HUES64 (cell line): ENCODE measurements at regions not wholly inside any gene's neighbourhood (a gene's known extent, or its start where the extent isn't known, plus 50 kb on each side); places are given as distances from the start of the nearest gene placed in this dataset.
"Not testable (repeated sequence)": the region's sequence is repeated elsewhere in the genome, so short reads cannot be mapped to it uniquely, and the experiment has no call there.

Source experiments
- H3K27ac ChIP-seq: 2 replicates; pipeline ENCODE4 v1.7.0; 2013; ENCODE audit warnings: low read depth, low read length, inconsistent platforms
- H3K27me3 ChIP-seq: 2 replicates; pipeline ENCODE4 v1.6.1; 2013; ENCODE audit warnings: mild to moderate bottlenecking, low read length; ENCODE audit not compliant: insufficient read depth
- H3K36me3 ChIP-seq: 2 replicates; pipeline ENCODE4 v1.6.1; 2013; ENCODE audit warnings: mild to moderate bottlenecking, low read length; ENCODE audit not compliant: insufficient read depth
- H3K4me1 ChIP-seq: 2 replicates; pipeline ENCODE4 v1.6.1; 2013; ENCODE audit warnings: mild to moderate bottlenecking, low read length, moderate library complexity; ENCODE audit not compliant: insufficient read depth
- H3K4me3 ChIP-seq: 2 replicates; pipeline ENCODE4 v1.5.1; 2013; ENCODE audit warnings: mild to moderate bottlenecking, low read length, moderate library complexity
- H3K9ac ChIP-seq: 2 replicates; pipeline ENCODE4 v1.6.1; 2013; ENCODE audit warnings: mild to moderate bottlenecking, low read depth, low read length
- H3K9me3 ChIP-seq: 2 replicates; pipeline ENCODE4 v1.6.1; 2013; ENCODE audit warnings: low read depth, low read length; ENCODE audit not compliant: insufficient read depth
- WGBS: fragments of 150-250, 120-280 bp; methylation state at CpG from one replicate; pipeline ENCODE4 v1.1.7; 2013; ENCODE audit warnings: missing lambda C conversion rate; 5-methylcytosine and 5-hydroxymethylcytosine counted together

- H3K27ac ChIP-seq = no peak overlapping the region
- 89% methylated on average over 21 of the region's 21 CpGs for WGBS
- H3K4me1 ChIP-seq = peaks cover 16% of the 10 kb centered on the region; the same call in 1 of the 2 replicates
- H3K36me3 ChIP-seq = no peaks in the 10 kb centered on the region
- H3K27me3 ChIP-seq = no peaks in the 10 kb centered on the region
- H3K9me3 ChIP-seq = no peaks in the 10 kb centered on the region
- no peak overlapping the region for H3K9ac ChIP-seq
- no peak overlapping the region for H3K4me3 ChIP-seq
Measured at GRCh38 chr9:135300346-135301141, 179.0 kb upstream of the PPP1R26 start.

DNA sequence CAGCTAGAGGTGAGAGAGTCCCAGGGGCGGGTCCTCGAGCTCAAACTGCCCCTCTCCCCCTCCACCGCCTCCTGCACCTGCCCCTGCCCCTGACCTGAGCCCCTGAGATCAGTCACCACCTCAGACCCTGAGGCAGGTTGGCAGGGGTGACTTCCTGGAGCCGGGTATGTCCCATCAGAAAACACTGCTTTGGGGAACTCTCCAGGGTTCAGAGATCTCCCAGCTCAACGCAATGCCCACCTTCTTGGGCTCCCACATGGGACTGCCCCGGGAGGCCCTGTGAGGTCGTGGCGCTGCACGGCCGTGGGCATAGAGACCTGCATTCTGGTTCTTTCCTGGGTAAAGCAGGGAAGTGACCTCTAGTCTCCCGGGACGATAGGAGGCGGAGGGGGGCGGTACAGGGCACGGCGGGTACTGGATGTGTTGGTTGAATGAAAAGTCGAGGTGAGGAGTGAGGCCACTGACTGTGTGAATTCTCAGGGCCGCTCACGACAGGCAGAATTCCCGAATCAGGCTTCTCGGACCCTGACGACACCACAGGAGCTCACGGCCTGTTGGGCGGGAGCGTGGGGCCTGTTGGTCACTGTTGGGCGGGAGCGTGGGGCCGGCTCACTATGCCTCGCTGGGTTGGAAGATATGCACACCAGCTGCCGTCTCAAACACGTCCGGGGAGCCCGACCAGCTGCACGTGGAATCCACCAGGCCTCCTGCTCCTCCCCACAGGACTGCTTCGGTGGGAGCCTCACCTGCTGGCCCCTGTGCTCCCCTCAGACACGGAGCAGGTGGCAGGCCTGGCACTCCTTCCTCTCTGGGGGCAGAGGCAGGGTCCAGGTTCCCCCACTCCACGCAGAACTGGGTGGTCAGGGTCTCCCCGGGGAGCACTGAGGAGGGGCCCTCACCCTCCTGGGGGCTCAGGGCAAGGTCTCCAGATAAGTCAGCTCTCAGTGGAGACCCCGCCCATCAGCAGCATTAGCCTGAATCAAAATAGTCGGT lies 178.0 kb upstream of the PPP1R26 start:
- H3K27ac ChIP-seq = no peak overlapping the region
- no peaks in the 10 kb centered on the region for H3K9me3 ChIP-seq
- no peak overlapping the region for H3K9ac ChIP-seq
- H3K36me3 ChIP-seq = no peaks in the 10 kb centered on the region
- WGBS = 87% methylated on average over 40 of the region's 40 CpGs
- peaks cover 6% of the 10 kb centered on the region; the same call in 1 of the 2 replicates for H3K4me1 ChIP-seq
- H3K27me3 ChIP-seq = no peaks in the 10 kb centered on the region
- no peak overlapping the region for H3K4me3 ChIP-seq

DNA sequence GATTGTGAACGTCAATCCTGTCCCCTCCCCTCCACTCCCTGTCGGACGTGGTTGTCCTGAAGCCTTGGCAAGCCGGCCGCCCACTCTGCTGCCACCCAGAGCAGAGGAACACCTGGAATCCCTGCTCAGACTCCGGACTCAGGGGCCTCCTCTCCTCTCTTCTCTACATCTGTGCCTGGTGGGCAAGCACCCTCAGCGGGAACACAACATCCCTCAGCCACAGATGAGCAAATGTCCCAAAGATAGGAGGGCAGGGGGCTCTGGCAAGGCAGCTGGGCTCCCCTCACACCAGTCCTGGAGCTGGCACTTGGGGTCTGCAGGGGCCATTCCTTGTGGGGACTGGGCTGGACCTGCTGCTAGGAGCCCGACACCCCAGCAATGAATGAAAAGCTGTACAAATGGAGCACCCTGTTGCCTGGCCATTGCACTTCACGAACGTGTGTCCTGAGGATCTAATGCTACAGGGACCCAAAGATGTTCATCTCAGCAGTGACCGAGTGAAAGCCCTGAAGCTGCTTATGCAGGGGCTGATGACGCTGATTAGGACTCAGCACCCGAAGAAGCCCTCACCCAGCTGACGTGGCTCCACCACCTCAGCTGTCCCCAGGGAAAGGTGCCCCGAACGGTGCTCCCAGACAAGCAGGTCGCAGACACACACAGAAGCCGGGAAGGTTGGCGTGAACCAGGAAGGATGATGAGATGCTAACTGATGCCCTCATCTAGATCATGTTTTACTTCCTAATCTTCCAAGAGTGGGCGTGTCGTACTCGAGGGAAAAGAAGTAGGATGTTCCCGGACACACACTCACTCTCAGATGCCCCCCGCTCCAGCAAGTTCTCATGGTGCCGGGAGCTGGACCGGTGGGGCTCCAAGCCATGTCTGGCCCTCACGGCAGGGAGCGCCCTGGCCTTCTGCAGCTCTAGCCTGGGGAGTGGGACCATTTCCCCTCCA lies 177.0 kb upstream of the PPP1R26 start:
- H3K9ac ChIP-seq = no peak overlapping the region

DNA sequence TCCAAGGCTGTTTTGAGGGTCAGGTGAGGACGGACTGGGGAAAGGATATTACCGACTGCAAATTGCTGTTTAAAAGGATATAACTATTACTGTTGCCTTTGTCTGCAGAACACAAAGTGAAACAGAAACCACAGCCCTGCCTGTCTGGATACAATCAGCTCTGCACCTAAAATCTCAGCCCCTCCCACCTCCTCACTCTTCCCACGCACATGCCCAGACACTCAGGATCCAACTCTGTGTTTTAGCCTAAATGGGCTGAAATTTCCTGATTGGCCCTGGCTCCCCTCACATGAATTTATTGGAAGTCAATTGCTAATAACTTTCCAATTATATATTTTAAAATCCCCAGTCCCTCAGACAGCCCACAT lies 176.3 kb upstream of the PPP1R26 start:
- Histone ChIP-seq H3K9ac (no peak overlapping the region), H3K4me1 (no peaks in the 10 kb centered on the region), H3K9me3 (no peaks in the 10 kb centered on the region), H3K27me3 (no peaks in the 10 kb centered on the region), H3K4me3 (no peak overlapping the region), H3K36me3 (no peaks in the 10 kb centered on the region), H3K27ac (no peak overlapping the region)
- 88% methylated on average over 2 of the region's 3 CpGs for WGBS

More for the DNA sequence above, 177.0 kb upstream of the PPP1R26 start:
- Histone ChIP-seq H3K27ac (no peak overlapping the region), H3K27me3 (no peaks in the 10 kb centered on the region), H3K36me3 (no peaks in the 10 kb centered on the region), H3K4me3 (no peak overlapping the region), H3K4me1 (no peaks in the 10 kb centered on the region), H3K9me3 (no peaks in the 10 kb centered on the region)
- WGBS = 94% methylated on average over 28 of the region's 28 CpGs

GRCh38 chr9:135303865-135304499 lies 175.6 kb upstream of the PPP1R26 start:
- Histone ChIP-seq H3K4me3 (no peak overlapping the region), H3K36me3 (no peaks in the 10 kb centered on the region), H3K4me1 (no peaks in the 10 kb centered on the region), H3K27me3 (no peaks in the 10 kb centered on the region), H3K9me3 (no peaks in the 10 kb centered on the region), H3K27ac (no peak overlapping the region), H3K9ac (no peak overlapping the region)

DNA sequence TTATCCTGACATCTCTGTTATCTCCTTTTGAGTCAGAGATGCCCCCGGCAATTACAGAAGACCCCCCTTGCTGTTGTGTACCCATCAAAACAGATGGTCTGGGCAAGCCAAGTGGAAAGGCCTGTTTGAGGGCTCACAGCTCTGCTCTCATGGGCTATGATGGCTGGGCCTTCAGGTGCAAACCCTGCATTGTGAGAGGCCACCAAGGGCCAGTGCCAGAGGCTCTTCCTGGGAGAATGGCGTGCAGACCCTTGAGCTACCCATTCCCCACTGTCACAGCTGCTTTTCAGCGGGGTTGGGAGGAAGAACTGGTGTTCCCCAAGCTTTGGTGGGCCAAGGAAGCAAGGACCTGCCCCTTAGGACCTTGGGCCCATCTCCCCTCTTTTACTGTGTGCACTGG lies 174.7 kb upstream of the PPP1R26 start:
- Histone ChIP-seq H3K27ac (no peak overlapping the region), H3K9ac (no peak overlapping the region), H3K4me3 (no peak overlapping the region), H3K36me3 (no peaks in the 10 kb centered on the region), H3K4me1 (no peaks in the 10 kb centered on the region), H3K27me3 (no peaks in the 10 kb centered on the region), H3K9me3 (no peaks in the 10 kb centered on the region)
- WGBS = 96% methylated on average over 3 of the region's 3 CpGs

DNA sequence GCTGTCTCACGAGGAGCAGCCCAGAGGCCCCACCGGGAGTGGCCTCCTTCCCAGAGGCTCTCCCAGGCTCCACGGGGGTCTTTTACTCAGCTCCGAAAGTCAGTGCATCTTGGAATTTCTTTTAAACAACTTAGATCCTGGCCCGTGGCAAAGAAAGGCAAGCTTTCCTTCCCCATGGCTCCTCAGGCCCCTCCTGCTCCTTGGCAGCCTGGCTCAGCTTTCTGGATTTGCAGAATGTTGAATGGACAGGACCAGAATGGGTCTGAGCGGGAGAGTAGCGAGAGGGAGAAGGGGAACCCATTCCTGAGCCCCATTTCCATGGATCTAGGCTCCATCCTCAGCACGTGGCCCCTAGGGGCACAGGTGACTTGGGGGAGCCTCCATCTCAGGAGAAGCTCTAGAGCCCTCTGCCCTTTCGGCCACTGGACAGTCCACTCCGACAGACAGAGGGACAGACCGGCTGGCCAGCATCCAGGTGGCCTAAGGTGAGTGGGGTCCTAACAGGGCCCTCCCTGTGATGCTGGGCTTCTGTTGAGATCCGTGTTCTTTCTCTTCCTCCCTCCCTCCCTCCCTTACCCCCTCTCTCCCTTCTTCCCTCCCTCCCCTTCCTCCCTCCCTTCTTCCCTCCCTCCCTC lies 173.9 kb upstream of the PPP1R26 start:
- WGBS = 83% methylated on average over 12 of the region's 12 CpGs
- Histone ChIP-seq H3K9me3 (no peaks in the 10 kb centered on the region), H3K27ac (no peak overlapping the region), H3K9ac (no peak overlapping the region), H3K4me1 (no peaks in the 10 kb centered on the region), H3K4me3 (no peak overlapping the region), H3K36me3 (no peaks in the 10 kb centered on the region), H3K27me3 (no peaks in the 10 kb centered on the region)

- no peak overlapping the region for H3K27ac ChIP-seq
- no peaks in the 10 kb centered on the region for H3K27me3 ChIP-seq
- H3K4me1 ChIP-seq = no peaks in the 10 kb centered on the region
- H3K4me3 ChIP-seq = no peak overlapping the region
- no peaks in the 10 kb centered on the region for H3K9me3 ChIP-seq
- H3K36me3 ChIP-seq = no peaks in the 10 kb centered on the region
- H3K9ac ChIP-seq = no peak overlapping the region
- WGBS = 89% methylated on average over 12 of the region's 12 CpGs
Measured at GRCh38 chr9:135306699-135307098, 172.9 kb upstream of the PPP1R26 start.

DNA sequence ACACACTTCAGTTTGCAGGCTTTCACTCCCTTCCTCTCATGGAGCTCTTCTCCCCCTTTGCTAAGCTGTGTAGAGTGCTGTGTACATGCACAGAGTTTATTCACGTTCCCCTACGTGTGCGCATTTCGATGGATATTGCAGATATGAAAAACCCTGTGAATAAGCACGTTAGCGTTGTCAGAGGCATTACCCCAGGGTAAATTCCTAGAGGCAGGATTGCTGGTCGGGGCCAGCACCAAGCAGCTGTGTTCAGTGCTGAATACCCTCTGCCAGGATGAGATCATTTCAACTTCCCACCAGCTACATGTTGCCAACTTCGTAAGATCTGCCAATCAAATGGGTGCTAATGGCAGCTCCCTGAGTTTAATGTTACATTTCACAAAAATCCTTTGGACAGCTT lies 172.3 kb upstream of the PPP1R26 start:
- 88% methylated on average over 8 of the region's 8 CpGs for WGBS
- Histone ChIP-seq H3K4me1 (no peaks in the 10 kb centered on the region), H3K36me3 (no peaks in the 10 kb centered on the region), H3K9ac (no peak overlapping the region), H3K27ac (no peak overlapping the region), H3K4me3 (no peak overlapping the region), H3K27me3 (no peaks in the 10 kb centered on the region), H3K9me3 (peaks cover 3% of the 10 kb centered on the region; the same call in 1 of the 2 replicates)

DNA sequence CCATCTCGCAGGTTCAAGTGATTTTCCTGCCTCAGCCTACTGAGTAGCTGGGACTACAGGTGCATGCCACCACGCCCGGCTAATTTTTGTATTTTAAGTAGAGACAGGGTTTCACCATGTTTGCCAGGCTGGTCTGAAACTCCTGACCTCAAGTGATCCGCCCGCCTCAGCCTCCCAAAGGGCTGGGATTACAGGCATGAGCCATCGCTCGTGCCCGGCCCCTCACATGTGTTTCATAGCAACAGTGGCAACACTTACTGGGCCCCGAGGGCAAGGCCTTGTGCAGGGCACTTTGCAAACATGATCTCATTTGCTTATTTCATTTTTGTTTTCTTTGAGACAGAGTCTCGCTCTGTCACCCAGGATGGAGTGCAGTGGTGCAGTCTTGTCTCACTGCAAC lies 171.7 kb upstream of the PPP1R26 start:
- H3K4me3 ChIP-seq, H3K9me3 ChIP-seq, H3K36me3 ChIP-seq, H3K9ac ChIP-seq, H3K27ac ChIP-seq, H3K4me1 ChIP-seq, H3K27me3 ChIP-seq: not testable (repeated sequence)
- WGBS = 92% methylated on average over 10 of the region's 10 CpGs
